ENCODE measurements at regions not wholly inside any gene's neighbourhood (a gene's known extent, or its start where the extent isn't known, plus 50 kb on each side); places are given as distances from the start of the nearest gene placed in this dataset.

DNA sequence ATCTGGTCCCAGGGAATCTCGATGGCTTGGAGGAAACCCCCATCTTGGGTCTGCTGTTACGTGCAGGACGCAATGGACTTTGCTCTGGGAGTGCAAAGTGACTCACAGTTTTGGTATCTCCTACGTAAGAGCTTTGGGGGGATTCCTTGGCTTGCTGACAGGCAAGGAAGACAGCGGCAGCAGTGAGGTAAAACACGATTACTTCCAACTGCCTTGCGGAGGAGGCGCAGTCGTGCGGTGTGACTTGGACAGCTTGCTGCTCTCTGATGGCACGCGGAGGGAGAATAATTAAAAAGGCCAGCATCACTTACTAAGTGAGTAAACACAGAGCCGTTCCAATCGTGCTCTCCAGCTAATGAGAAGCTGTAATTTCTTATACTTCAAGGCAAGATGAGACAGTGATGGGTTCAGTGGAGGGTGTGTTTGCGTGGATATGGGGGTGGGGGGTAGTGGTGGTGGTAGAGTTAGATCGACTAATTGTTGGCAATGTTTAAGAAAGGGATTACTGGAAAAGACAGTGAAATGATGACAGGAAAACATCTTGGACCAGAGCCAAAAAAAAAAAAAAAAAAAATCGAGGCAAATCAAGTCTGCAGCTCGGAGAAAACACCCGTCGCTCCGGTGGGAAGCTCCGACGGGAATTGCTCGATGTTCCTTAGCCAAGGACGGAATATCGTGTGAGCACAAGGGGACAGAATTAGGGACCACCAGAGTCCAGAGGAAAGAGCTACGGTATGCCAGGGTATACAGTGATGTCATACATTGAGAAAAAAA lies 184.8 kb upstream of the ZFHX3 start:
- DNase-seq = no peak

DNA sequence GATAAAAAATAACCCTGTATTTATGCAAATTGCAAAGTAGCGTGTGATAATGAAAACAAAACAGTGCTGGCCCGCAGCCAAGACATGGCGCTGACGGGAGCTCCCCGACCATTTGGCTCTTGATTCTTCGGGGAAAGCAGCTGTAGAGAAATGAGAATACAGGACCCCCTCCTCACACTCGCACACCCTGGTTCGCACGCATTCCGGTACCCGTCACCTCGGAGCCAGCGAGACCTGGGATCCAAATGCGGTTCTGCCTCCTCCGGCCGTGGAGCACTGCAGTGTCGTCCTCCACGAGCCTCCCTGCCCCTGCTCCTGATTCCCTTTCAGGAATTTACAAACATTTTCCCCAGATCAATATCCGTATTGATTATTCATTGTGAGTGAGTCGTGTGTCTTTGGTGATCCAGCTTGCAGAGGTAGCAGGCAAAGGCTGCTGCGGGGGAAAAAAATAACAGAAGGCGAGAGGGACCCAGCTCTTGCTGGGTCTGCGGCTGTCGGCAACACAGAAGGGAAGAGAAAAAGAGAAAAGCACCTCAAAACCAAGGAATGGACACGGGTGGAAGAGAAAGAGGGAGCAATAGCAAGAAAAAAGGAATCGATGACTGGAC lies 184.1 kb upstream of the ZFHX3 start:
- DNase-seq = no peak

DNA sequence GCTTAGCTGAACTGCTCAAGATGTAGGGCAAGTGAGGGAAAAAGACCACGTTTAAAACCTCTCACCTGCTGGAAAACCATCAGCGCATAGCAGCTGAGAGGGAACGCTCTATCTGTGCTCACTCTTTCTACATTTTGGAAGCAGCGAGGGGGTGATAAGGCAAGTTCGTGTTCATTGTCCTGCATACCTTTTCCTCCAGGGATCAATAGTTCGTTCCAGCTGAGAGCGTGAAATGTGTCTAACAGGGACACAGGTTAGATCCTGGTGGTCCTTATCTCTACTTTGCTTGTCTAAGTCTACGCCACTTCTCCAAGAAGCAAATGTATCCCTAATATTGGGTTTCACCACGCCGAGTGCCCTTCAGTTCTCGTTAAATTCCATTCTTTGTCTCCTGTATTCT lies 183.5 kb upstream of the ZFHX3 start:
- DNase-seq = no peak

GRCh38 chr16:73230651-73231050 lies 182.7 kb upstream of the ZFHX3 start:
- no peak for DNase-seq

GRCh38 chr16:73228649-73229048 lies 180.7 kb upstream of the ZFHX3 start:
- no peak for DNase-seq

- no peak for DNase-seq
Observed at GRCh38 chr16:73226675-73227074, 178.7 kb upstream of the ZFHX3 start.

- DNase-seq = no peak
Observed at GRCh38 chr16:73225983-73226382, 178.1 kb upstream of the ZFHX3 start.

DNA sequence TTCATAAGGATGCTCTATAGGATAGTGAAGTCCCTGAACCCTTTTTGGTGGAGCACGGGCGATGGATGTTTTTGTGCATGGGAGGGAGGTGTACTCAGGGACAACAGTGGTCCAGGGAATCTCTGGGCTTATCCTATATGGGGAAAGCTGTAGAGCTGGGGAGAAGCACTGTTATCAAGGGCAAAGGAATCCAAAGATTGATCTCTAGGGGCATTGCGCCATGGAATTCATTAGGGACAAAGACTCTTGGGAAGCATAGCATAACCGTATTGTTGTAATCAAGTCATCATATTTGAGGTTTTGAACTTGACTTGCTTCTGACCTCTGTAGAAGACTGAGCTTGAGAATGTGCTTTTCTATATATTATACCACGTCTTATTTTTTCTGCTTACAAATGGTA lies 172.9 kb upstream of the ZFHX3 start:
- DNase-seq = no peak

GRCh38 chr16:73219176-73219575 lies 171.2 kb upstream of the ZFHX3 start:
- no peak for DNase-seq

GRCh38 chr16:73217654-73218053 lies 169.7 kb upstream of the ZFHX3 start:
- DNase-seq = no peak

DNA sequence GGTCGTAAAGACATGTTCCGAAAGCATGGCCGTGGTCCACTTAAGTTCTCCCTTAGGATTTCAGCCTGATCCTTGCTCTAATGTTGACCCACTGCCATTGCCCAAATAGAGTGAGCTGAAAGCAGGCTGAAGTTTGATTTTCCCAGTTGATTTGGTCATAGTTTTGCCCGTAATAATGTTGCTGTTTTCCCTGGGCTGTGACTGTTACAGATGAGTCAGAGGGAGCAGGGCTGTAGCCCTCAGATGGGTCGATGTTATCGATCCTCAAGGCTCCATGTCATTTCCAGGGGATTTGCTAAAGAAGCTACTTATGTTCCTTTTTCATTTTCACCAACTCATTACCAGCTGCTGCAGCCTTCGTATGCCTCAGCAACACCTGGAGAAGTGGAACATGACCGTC lies 169.0 kb upstream of the ZFHX3 start:
- DNase-seq = no peak

GRCh38 chr16:73215678-73216377 lies 167.9 kb upstream of the ZFHX3 start:
- DNase-seq = no peak

- DNase-seq = no peak
Observed at GRCh38 chr16:73214825-73215677, 167.1 kb upstream of the ZFHX3 start.

GRCh38 chr16:73213732-73214455 lies 166.0 kb upstream of the ZFHX3 start:
- no peak for DNase-seq

- no peak for DNase-seq
Observed at GRCh38 chr16:73212431-73212830, 164.5 kb upstream of the ZFHX3 start.

- no peak for DNase-seq
Observed at GRCh38 chr16:73210686-73211085, 162.8 kb upstream of the ZFHX3 start.

- DNase-seq = no peak
Observed at GRCh38 chr16:73210084-73210483, 162.2 kb upstream of the ZFHX3 start.

GRCh38 chr16:73209190-73209589 lies 161.3 kb upstream of the ZFHX3 start:
- no peak for DNase-seq

GRCh38 chr16:73206151-73206707 lies 158.3 kb upstream of the ZFHX3 start:
- no peak for DNase-seq

GRCh38 chr16:73205153-73205886 lies 157.4 kb upstream of the ZFHX3 start:
- DNase-seq = no peak

GRCh38 chr16:73204359-73205152 lies 156.6 kb upstream of the ZFHX3 start:
- no peak for DNase-seq

All from stimulated activated CD8-positive, alpha-beta memory T cell treated with anti-CD3 and anti-CD28 coated beads, Interleukin-4, amount 100 ng/mL, for 48 hours (primary cell).